Keratinocyte (primary cell): ENCODE measurements at regions not wholly inside any gene's neighbourhood (a gene's known extent, or its start where the extent isn't known, plus 50 kb on each side); places are given as distances from the start of the nearest gene placed in this dataset.

Experiments used
- DNase-seq: peaks from one replicate; pipeline ENCODE4 v3.0.0-alpha.2; 2011; ENCODE audit warnings: low read depth, missing footprints, low spot score
- FAIRE-seq: peaks from 2 replicates; lab custom pipeline; 2011; peaks lifted over from hg19 to GRCh38; lab: Jason Lieb, UNC
- H2AFZ ChIP-seq: 2 replicates; pipeline ENCODE4 v1.6.0; 2012; ENCODE audit warnings: low read length, control low read depth, inconsistent platforms; ENCODE audit not compliant: control insufficient read depth
- H3K27ac ChIP-seq: 2 replicates; pipeline ENCODE4 v1.5.1; 2011; ENCODE audit warnings: low read length; ENCODE audit not compliant: control insufficient read depth, insufficient read depth
- H3K27me3 ChIP-seq: 3 replicates; pipeline ENCODE4 v1.6.0; 2011; ENCODE audit warnings: low read length; ENCODE audit not compliant: control insufficient read depth, insufficient read depth; ENCODE audit errors: extremely low read depth
- H3K36me3 ChIP-seq, 2 experiments: 2 replicates in 1 of 2; 3 replicates in 1 of 2; pipeline ENCODE4 v1.5.1; 2011; ENCODE audit warnings: low read length in 2 of 2, mild to moderate bottlenecking in 1 of 2; ENCODE audit not compliant: control insufficient read depth in 2 of 2, insufficient read depth in 2 of 2; ENCODE audit errors: extremely low read depth in 1 of 2
- H3K4me1 ChIP-seq: 3 replicates; pipeline ENCODE4 v1.5.1; 2011; ENCODE audit warnings: low read length; ENCODE audit not compliant: control insufficient read depth, insufficient read depth; ENCODE audit errors: extremely low read depth
- H3K4me2 ChIP-seq: 3 replicates; pipeline ENCODE4 v1.6.0; 2011; ENCODE audit warnings: low read depth, low read length; ENCODE audit not compliant: control insufficient read depth, insufficient read depth; ENCODE audit errors: extremely low read depth
- H3K4me3 ChIP-seq, 3 experiments: fragments of 200-600 bp in 1 of 3; sonication (generic) in 1 of 3; 2 replicates in 2 of 3; 3 replicates in 1 of 3; pipeline ENCODE4 v1.5.1; 2011 to 2016; ENCODE audit warnings: low read length in 3 of 3, mild to moderate bottlenecking in 3 of 3, control low read depth in 2 of 3, inconsistent platforms in 1 of 3, low read depth in 1 of 3, mixed read lengths in 1 of 3, mixed run types in 1 of 3, moderate library complexity in 1 of 3; ENCODE audit not compliant: control insufficient read depth in 2 of 3, insufficient read depth in 2 of 3; ENCODE audit errors: extremely low read depth in 1 of 3
- H3K79me2 ChIP-seq: 2 replicates; pipeline ENCODE4 v1.6.0; 2012; ENCODE audit warnings: low read length; ENCODE audit not compliant: control insufficient read depth, insufficient read depth
- H3K9ac ChIP-seq: 3 replicates; pipeline ENCODE4 v1.6.0; 2011; ENCODE audit warnings: low read length; ENCODE audit not compliant: control insufficient read depth, insufficient read depth; ENCODE audit errors: extremely low read depth
- H3K9me1 ChIP-seq: 3 replicates; pipeline ENCODE4 v1.6.0; 2011; ENCODE audit warnings: low read length; ENCODE audit not compliant: control insufficient read depth, insufficient read depth; ENCODE audit errors: extremely low read depth
- H3K9me3 ChIP-seq: 2 replicates; pipeline ENCODE4 v1.5.1; 2012; ENCODE audit warnings: low read depth, low read length; ENCODE audit not compliant: control insufficient read depth
- H4K20me1 ChIP-seq: 3 replicates; pipeline ENCODE4 v1.6.0; 2011; ENCODE audit warnings: low read length; ENCODE audit not compliant: control insufficient read depth, insufficient read depth; ENCODE audit errors: extremely low read depth
- EZH2 ChIP-seq: IDR thresholded peaks from one replicate; pipeline ENCODE4 v1.6.1; 2012; ENCODE audit warnings: inconsistent platforms, mild to moderate bottlenecking, low read length, moderate library complexity
- dilution Hi-C: fragments of 300-500 bp; cut with MboI; formaldehyde crosslinking; loops from one replicate; pipeline ENCODE4 v1.7.0; 2020; ENCODE audit warnings: low sequenced_read_pairs; ENCODE audit not compliant: extremely low pct_ligation_motif_present
- TF ChIP-seq, protein P1 (sequence below), 3 experiments: IDR thresholded peaks in 1 of 3; conservative IDR thresholded peaks in 1 of 3; optimal IDR thresholded peaks in 1 of 3; 2 replicates in 2 of 3; 3 replicates in 1 of 3; pipeline versions ENCODE3 to v1.5.1; 2011; ENCODE audit warnings: low read length in 3 of 3, mild to moderate bottlenecking in 3 of 3, moderate library complexity in 2 of 3, control low read depth in 1 of 3, inconsistent platforms in 1 of 3; ENCODE audit not compliant: insufficient read depth in 2 of 3; ENCODE audit errors: extremely low read depth in 1 of 3

DNA sequence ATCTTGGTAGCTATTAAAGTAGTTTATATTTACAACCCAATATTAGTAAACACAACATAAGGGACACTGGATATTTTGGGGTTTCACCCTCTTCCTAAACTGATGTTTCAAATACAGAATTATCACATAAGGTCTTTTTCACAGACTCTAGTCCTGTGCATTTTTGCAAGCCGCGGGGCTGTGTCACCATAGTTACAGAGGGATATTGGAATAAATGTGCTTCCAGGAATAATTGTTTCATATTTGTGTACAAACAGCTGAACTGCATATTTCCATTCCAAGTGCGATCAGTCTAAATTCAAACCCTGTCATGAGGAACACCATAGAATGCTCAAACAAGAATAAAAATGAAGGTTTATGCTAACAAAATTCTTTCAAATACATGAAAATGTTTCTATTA lies 762.5 kb upstream of the ARGLU1 start:
- Histone ChIP-seq H3K9me3 (no peaks in the 10 kb centered on the region), H3K4me1 (no peaks in the 10 kb centered on the region)

GRCh38 chr13:107329991-107330390 lies 762.1 kb upstream of the ARGLU1 start:
- Histone ChIP-seq H4K20me1 (no peaks in the 10 kb centered on the region), H3K79me2 (no peaks in the 10 kb centered on the region), H3K27me3 (no peaks in the 10 kb centered on the region), H3K9me1 (no peaks in the 10 kb centered on the region), H3K4me3 (no peak overlapping the region), H3K36me3 (no peaks in the 10 kb centered on the region), H3K27ac (no peak overlapping the region), H3K9ac (no peak overlapping the region), H3K9me3 (no peaks in the 10 kb centered on the region), H3K4me1 (no peaks in the 10 kb centered on the region), H2AFZ (no peak overlapping the region), H3K4me2 (no peak overlapping the region)
- no peak for FAIRE-seq
- no peak for TF ChIP-seq EZH2
- TF ChIP-seq, protein P1, sequence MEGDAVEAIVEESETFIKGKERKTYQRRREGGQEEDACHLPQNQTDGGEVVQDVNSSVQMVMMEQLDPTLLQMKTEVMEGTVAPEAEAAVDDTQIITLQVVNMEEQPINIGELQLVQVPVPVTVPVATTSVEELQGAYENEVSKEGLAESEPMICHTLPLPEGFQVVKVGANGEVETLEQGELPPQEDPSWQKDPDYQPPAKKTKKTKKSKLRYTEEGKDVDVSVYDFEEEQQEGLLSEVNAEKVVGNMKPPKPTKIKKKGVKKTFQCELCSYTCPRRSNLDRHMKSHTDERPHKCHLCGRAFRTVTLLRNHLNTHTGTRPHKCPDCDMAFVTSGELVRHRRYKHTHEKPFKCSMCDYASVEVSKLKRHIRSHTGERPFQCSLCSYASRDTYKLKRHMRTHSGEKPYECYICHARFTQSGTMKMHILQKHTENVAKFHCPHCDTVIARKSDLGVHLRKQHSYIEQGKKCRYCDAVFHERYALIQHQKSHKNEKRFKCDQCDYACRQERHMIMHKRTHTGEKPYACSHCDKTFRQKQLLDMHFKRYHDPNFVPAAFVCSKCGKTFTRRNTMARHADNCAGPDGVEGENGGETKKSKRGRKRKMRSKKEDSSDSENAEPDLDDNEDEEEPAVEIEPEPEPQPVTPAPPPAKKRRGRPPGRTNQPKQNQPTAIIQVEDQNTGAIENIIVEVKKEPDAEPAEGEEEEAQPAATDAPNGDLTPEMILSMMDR (optimal IDR thresholded peaks at IDR 0.05 in 1 of 3, IDR thresholded peaks at IDR 0.05 in 1 of 3, conservative IDR thresholded peaks at IDR 0.05 in 1 of 3; ENCODE audit: extremely low read depth in 1 of 3, insufficient read depth in 2 of 3, low read length in 3 of 3), result no peak
- DNase-seq, result no peak
- dilution Hi-C loops, result no loop called here

More for the DNA sequence above, 762.5 kb upstream of the ARGLU1 start:
- Histone ChIP-seq H3K79me2 (no peaks in the 10 kb centered on the region), H3K4me2 (no peak overlapping the region), H3K36me3 (no peaks in the 10 kb centered on the region), H3K4me3 (no peak overlapping the region), H2AFZ (no peak overlapping the region), H3K27ac (no peak overlapping the region), H4K20me1 (no peaks in the 10 kb centered on the region), H3K9ac (no peak overlapping the region), H3K9me1 (no peaks in the 10 kb centered on the region), H3K27me3 (no peaks in the 10 kb centered on the region)
- dilution Hi-C loops, result no loop called here
- DNase-seq (no peak), FAIRE-seq (no peak)
- TF ChIP-seq, protein P1 (optimal IDR thresholded peaks at IDR 0.05 in 1 of 3, IDR thresholded peaks at IDR 0.05 in 1 of 3, conservative IDR thresholded peaks at IDR 0.05 in 1 of 3; ENCODE audit: extremely low read depth in 1 of 3, insufficient read depth in 2 of 3, low read length in 3 of 3), result no peak
- TF ChIP-seq EZH2, result no peak
